ENCODE measurements at regions not wholly inside any gene's neighbourhood (a gene's known extent, or its start where the extent isn't known, plus 50 kb on each side); places are given as distances from the start of the nearest gene placed in this dataset.

DNA sequence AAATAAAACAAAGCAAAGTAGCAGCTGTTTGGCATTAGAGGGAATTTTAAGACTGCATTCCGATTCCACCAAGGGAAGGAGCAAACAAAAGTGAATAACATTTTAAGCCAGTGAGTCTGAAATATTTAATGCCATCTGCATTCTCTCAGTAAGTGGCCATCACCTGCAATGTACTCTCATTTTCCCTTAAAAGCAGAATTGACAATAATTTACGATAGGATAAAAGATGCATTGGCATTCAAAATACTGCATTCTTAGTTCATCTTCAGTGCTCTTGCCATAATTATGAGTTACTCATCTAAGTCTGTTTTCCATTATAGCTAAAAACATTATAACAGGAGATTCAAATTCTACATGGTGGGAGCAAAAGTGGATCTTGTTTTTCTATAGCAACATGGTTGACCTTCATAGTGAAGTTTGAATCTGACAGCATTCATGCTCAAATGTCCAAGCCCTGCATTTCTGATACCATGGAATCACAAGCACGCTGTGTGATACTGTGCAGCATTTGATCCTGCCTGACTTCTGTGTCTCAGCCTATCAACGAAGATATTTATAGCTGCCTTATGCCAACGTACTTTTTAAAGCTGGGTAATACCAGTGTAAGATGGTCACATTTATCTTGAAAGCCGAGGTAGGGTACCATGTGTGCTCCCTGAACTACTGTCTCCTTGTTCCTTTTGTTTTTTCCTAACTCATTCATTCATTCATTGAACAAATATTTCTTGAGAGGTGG lies 355.3 kb upstream of the IGFBP7 start:
- TF ChIP-seq CTCF (IDR thresholded peaks at IDR 0.05), result no peak
- TF ChIP-seq POLR2A (IDR thresholded peaks at IDR 0.05), result no peak
